TTC549 (cell line): ENCODE measurements at regions not wholly inside any gene's neighbourhood (a gene's known extent, or its start where the extent isn't known, plus 50 kb on each side); places are given as distances from the start of the nearest gene placed in this dataset.

Source experiments
- FAIRE-seq: peaks from 2 replicates; lab custom pipeline; 2012; peaks lifted over from hg19 to GRCh38; lab: Jason Lieb, UNC

GRCh38 chr17:77858291-77859034 is 100.0 kb upstream of the TNRC6C start:
- FAIRE-seq, result no peak

GRCh38 chr17:77859035-77859810 is 99.3 kb upstream of the TNRC6C start:
- no peak for FAIRE-seq

GRCh38 chr17:77861133-77861695 is 97.3 kb upstream of the TNRC6C start:
- no peak for FAIRE-seq

DNA sequence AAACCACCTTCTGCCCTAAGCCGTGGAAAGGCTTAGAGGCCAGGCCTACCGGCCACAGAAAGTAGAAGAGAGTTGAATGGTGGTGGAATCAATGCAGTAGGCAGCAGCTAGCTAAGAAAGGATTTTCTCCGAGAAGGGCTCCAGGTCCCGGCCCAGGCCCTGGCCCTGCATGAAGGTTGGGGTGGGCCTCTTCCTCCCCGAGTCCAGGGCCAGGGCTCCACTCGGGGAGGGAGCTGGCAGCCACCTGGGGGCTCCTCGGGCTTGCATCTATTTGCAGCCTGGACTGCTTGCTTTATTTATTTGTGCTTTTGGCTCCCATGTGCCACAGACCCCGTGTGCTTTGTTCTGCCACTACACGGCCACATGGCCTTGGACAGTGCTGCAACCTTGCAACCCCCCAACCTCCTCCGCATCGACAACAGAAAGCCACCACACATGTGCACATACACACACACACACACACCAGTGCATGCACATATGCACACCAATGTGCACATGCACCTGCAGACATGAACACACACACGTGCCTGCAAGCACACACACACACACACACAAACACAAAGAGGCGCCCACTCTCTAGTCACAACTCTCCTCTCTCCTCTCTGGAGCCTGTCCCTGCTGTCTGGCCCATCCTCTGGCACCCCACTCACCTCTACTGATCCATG is 96.4 kb upstream of the TNRC6C start:
- no peak for FAIRE-seq

DNA sequence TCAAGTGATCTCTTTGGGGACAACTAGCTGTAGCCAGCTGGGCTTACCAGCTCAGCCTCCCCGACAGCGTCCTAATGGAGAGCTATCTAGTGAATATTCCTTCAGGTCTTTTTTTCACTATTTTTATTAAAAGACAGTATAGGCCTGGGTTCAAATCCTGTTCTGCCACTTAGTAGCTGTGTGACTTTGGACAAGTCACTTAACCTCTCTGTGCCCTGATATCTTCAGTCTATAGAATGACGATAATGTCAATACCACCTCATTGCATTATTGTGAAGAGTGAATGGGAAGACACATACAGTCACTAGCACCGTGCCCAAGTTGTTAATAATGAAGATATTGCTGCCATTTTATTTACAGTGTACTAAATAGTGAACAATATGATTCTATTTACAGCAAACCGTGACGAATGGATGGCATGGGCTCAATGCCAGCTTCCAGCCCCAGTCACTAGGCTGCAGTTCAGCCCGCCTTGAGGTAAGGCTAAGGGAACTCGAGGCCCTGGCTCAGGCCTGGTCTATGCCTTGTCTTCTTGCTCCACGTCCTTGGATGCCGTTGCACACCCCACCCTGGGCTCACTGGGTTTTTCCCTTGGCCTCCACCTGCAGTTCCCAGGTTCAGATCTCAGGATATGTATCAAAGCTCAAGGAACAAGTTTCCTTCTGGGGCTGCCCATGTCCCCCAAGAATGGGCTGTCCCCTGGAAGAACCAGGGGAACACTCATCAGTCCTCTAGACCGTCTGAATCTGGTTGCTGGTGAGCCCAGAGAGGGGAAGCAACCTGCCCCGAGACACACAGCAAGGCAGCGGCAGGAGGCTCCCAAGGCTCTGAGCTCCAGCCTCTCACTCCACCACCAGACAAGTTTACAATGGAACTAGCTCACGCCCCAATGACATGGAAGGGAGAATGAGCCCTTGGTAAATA is 95.4 kb upstream of the TNRC6C start:
- FAIRE-seq, result no peak

DNA sequence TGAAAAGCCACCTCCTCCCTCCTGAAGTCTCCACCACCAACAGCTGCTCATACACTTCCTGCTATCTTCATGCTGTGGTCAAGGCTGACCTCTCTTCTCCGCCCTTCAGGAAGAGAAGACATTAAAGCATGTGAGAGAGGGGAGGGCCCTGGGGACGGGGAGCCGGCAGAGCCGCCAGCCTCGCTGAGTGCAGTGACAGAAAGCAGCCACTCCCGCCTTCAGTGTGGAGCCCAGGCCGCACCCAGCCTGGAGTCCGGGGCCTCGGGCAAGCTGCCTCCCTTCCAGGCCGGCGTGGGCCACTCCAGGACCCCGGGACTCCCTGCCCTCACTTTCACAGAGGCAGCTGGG is 94.7 kb upstream of the TNRC6C start:
- no peak for FAIRE-seq

DNA sequence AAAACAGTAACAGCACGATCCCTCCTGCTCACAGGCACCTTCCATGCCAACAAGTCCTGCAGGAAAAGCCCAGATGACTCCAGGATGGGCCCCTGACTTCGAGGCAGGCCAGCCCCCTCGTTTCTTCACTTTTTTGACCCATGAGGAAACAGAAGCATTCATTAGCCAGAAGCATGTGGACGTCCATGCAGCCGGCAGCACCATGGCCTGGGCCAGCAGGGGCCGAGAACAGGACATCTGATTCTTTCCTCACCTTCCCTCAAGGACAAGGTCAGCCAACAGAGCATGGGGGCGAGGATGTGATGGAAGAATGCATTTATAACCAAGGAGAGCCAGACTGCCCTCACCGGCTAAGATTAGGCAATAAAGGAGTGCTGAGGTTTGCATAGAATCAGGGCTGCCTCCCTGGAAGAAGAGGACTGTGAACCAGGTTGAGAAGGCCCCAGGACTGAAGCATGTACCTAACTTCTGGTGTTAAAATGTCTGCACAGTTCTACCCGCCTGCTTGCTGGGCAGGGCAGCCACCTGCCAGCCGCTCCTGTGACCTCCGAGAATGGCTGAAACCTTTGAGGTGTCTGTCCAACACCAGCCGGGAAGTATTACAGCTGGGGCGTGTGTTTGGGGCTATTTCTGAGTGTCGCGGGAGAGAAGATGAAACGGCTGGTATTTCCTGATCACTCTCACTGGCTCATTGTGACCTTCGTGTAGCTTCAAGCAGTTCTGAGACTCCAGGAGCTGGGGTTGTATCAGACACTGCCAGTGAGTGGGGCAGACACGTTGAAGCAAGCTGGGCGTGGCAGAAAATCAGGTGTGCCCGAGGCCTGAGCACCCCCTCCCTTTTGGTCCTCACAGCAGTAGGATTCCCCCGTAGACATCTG is 94.0 kb upstream of the TNRC6C start:
- no peak for FAIRE-seq

GRCh38 chr17:77865112-77865611 is 93.3 kb upstream of the TNRC6C start:
- no peak for FAIRE-seq

DNA sequence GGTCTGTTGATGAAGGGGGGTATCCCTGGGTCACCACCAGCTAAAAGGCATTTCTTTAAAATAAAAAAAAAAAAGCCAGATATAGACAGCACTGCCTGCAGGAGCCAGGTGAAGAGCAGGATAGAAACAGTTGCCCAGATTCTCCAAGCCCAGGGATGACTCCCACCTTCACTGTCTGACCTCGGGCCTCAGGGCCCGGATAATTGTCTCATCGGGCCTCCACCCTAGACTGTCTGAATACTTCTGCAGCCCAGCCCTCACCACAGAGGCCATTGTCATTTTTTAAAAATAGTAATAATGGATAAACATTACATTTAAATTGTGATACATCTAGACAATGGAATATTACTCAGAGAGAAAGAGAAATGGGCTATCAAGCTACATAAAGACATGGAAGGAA is 92.8 kb upstream of the TNRC6C start:
- no peak for FAIRE-seq

DNA sequence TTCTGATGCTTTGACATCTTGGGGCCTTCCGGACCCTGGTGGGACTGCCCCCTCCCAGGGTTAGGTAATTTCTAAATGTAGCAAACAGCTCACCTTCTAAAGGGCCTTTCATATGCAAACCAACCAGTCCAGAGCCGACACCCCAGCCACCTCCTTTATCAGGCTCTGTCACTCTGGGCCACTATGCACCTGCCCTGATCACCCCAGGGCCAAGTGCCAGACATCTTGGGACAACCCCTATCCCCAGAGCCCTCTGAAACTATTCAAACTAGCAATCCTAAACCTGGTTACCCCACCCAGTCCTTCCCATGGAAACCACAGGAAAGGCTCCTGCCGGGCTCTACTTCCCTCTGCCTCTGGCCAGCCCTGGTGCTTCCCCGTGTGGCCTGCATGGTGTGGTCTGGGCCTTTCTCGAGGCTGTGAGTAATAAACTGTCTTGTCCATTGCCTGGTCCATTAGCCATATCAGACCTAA is 91.2 kb upstream of the TNRC6C start:
- no peak for FAIRE-seq

DNA sequence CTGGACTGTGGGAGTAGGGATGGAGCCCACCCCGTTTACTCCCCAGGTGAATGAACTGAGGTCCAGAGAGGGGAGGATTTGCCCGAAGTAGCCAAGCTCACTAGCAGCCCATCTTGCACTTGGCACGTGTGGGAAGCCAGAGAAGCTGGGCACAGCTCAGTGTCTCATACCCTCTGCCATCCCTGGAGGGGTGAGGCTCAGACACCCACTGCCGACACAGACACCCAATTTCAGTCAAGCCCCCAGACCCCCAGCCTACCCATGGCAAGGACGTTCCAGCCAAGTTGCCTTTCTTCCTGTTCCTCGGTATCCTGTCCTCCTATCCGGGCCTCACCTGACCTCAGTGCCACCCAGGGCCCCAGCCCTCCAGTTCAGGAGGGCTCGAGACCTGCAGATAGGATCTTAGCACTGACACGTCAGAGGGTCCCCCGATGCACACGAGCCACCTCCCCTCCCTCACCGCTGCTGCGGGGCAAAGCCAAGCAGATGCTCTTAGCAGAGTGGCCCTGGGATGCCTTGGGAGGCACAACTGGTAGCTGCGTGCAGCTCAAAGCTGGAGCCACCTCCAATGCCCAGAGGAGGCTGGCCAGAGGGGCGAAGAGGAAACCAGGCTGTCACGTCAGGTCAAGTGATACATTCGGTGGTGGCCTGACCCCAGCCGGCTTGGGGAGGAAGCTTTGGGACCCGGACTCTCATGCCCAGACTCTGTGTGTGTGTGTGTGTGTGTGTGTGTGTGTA is 90.4 kb upstream of the TNRC6C start:
- no peak for FAIRE-seq

GRCh38 chr17:77869041-77869599 is 89.4 kb upstream of the TNRC6C start:
- no peak for FAIRE-seq

GRCh38 chr17:77869665-77870132 is 88.8 kb upstream of the TNRC6C start:
- FAIRE-seq, result no peak

- FAIRE-seq, result no peak
Observed at GRCh38 chr17:77872199-77872598, 86.3 kb upstream of the TNRC6C start.

DNA sequence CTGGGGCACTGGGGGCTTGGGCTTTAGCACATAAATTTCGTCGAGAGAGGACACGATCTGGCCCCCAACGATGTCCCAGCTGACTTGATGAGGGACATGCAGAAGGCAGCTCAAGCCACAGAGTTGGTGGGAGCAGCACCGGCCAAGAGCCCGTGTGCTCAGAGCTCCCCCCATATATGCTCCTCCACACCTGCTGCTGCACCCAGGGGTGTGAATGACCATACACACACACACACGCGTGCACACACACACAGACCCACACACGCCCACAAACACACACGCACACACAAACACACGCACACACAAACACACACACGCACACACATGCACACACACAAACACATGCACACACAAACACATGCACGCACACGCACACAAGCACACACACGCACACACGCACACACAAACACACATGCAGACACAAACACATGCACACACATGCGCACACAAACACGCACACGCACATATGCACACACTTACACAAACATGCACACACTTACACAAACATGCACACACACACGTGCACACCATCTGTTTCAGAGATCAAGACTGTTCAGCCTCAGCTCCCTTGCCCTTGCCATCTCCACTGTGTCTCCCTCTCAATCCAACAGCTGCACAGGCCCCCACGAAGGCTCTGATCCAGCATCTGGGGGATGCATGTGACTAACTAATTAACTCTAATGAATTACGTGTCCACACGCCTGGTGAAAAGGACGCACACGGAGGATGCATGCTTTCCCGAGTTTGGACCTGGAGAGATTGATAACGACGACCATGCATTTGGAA is 85.6 kb upstream of the TNRC6C start:
- FAIRE-seq, result no peak

DNA sequence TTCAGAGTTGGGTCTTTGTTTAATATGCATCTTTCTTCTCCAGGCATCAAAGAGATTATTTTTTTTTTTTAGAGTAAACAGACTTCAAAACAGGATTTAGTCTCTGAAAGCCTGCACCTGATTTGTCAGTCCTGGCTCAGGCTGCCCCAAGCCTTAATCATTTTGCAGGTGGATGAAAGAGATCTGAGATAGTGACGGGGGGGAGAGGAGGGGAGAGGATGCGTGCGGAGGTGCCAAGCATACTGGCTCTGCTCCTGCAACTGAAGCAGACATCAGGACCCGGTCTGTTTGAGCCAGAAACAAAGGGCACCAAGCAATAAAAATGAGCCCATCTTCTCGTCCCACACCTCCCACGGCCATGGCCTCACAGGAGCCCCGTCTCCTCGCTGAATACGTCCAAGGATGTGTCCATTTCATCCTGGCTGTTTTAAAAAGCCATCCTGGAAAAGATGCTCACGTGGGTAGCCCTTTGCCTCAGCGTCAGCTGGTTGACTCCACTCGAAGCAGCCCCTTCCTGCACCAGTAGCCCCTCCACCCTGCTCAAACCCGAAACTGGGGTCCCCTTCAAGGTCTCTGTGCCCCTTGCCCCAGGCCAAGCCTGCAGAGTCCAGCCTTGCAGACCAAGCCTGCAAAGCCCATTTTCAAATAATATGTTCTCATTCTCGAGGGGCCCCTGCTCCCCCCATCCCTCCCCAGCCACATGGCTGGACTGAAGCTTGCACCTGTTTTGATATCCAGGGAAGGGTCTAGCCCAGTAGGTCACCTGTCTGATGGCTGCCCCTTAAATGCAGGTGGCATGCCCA is 84.8 kb upstream of the TNRC6C start:
- no peak for FAIRE-seq

DNA sequence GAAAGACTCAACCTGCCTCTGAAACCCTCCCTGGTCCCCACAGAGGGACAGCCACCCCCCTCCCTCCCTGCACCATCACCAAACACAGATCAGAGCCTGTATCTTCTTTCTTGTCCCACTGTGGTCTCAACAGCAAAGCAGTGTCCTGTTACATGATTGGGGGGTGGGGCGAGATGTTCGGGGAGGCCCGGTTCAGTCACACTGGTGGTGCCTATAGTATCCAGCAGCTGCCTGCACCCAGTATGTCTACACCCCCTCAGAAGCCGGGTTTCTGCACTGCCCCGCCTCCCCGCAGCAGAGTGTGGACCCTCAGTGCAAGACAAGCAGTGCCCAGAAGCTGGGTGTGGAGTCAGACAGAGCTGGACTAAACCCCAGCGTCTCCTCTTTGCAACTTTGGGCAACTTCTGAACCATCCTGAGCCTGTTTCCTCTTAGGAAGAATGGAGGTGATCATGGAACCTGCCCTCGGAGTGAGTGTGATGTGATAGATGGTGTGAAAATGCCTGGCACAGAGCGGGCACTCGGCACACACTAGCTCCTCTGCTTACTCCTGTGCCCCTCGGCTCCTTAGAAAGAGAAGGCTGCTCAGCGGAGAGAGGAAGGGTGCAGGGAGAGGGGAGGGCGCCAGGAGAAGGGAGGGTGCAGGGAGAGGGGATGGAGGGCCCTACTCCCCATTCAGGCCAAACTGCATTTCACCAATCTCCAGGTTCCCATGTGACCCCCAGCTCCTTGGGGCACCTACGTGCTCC is 84.0 kb upstream of the TNRC6C start:
- no peak for FAIRE-seq
